ENCODE measurements at regions not wholly inside any gene's neighbourhood (a gene's known extent, or its start where the extent isn't known, plus 50 kb on each side); places are given as distances from the start of the nearest gene placed in this dataset.

GRCh38 chr5:115418788-115419187 lies 122.3 kb upstream of the CCDC112 start:
- Histone ChIP-seq H3K4me3 (no peak overlapping the region), H3K36me3 (no peaks in the 10 kb centered on the region), H3K27me3 (no peaks in the 10 kb centered on the region), H3K9me3 (no peaks in the 10 kb centered on the region), H3K4me1 (ENCODE audit: insufficient read depth) (no peaks in the 10 kb centered on the region), H3K27ac (no peak overlapping the region)
- TF ChIP-seq CTCF (IDR thresholded peaks at IDR 0.05): no peak
- no peak for TF ChIP-seq POLR2A (IDR thresholded peaks at IDR 0.05)
- TF ChIP-seq EP300 (IDR thresholded peaks at IDR 0.05): no peak
- no peak for DNase-seq
- intact Hi-C loops (cut with DNase I): no loop called here
- 32 to 62% (median 38%) methylated on average over 5 of the region's 5 CpGs for WGBS, 3 donors

DNA sequence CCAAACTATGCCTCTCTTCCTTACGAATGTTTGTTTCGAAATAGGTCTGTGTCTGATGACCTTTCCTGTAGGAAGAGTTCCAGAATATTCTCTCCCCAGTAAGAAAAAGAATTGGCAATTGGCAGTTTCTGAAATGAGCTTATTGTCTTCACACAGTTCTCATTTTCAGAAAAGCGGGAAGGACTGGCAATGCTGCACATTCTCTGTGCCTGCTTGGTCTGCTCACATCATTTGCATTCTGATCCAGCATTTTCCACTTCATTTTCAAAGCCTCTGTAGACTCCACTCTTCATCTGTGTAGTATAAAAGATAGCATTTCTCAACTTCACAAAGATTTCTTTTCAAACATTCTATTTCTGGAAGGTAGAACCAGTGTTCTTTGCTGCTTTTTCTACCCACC lies 120.6 kb upstream of the CCDC112 start:
- intact Hi-C loops (cut with DNase I): no loop called here
- H3K27ac ChIP-seq: no peak overlapping the region
- no peak for DNase-seq
- no peak for TF ChIP-seq POLR2A (IDR thresholded peaks at IDR 0.05)
- TF ChIP-seq CTCF (IDR thresholded peaks at IDR 0.05): no peak
- no peak for TF ChIP-seq EP300 (IDR thresholded peaks at IDR 0.05)
- 71 to 74% (median 73%) methylated on average over 3 of the region's 3 CpGs for WGBS, 3 donors
- no peaks in the 10 kb centered on the region for H3K27me3 ChIP-seq
- H3K36me3 ChIP-seq: no peaks in the 10 kb centered on the region
- H3K4me1 ChIP-seq (ENCODE audit: insufficient read depth): no peaks in the 10 kb centered on the region
- no peak overlapping the region for H3K4me3 ChIP-seq
- no peaks in the 10 kb centered on the region for H3K9me3 ChIP-seq

DNA sequence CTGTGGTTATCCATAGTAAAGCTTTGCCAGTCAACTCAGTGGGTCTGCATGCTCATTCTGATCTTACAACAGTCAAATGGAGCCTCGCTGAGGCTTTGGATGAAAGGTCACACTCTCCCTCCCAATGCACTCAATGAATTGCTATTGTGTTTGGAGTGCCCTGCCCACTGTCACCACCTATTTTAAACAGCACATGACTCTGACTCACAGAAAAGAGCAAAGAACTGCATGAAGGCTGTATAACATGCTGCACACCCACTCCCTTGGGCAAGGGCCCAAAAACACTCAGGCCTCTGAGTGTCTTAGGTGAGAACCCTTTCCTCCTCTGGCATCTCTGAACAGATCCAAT lies 118.7 kb upstream of the CCDC112 start:
- no peak overlapping the region for H3K27ac ChIP-seq
- 72 to 81% (median 80%) methylated on average over 1 of the region's 1 CpG for WGBS, 3 donors

GRCh38 chr5:115414406-115415142 lies 118.1 kb upstream of the CCDC112 start:
- H3K4me3 ChIP-seq: no peak overlapping the region
- TF ChIP-seq CTCF (IDR thresholded peaks at IDR 0.05) (no peak), EP300 (IDR thresholded peaks at IDR 0.05) (no peak), POLR2A (IDR thresholded peaks at IDR 0.05) (no peak)
- 54 to 61% (median 57%) methylated on average over 5 of the region's 5 CpGs for WGBS, 3 donors
- H3K27me3 ChIP-seq: no peaks in the 10 kb centered on the region
- no peaks in the 10 kb centered on the region for H3K9me3 ChIP-seq
- no peak overlapping the region for H3K27ac ChIP-seq
- H3K4me1 ChIP-seq (ENCODE audit: insufficient read depth): no peaks in the 10 kb centered on the region
- DNase-seq: no peak
- H3K36me3 ChIP-seq: no peaks in the 10 kb centered on the region
- intact Hi-C loops (cut with DNase I): no loop called here

More for the DNA sequence above, 118.7 kb upstream of the CCDC112 start:
- intact Hi-C loops (cut with DNase I): no loop called here
- Histone ChIP-seq H3K27me3 (no peaks in the 10 kb centered on the region), H3K9me3 (no peaks in the 10 kb centered on the region), H3K4me1 (ENCODE audit: insufficient read depth) (no peaks in the 10 kb centered on the region), H3K36me3 (no peaks in the 10 kb centered on the region), H3K4me3 (no peak overlapping the region)
- DNase-seq: no peak
- no peak for TF ChIP-seq POLR2A (IDR thresholded peaks at IDR 0.05)
- TF ChIP-seq CTCF (IDR thresholded peaks at IDR 0.05): no peak
- TF ChIP-seq EP300 (IDR thresholded peaks at IDR 0.05): no peak

Measured in ovary (tissue), 7 donors.